Trophoblast cell (in vitro differentiated cells and primary cell): ENCODE measurements at regions not wholly inside any gene's neighbourhood (a gene's known extent, or its start where the extent isn't known, plus 50 kb on each side); places are given as distances from the start of the nearest gene placed in this dataset.
A peak's percentile ranks its signal among the peaks of the same experiment; 100 is the strongest.

Source experiments
- DNase-seq, 2 donors: peaks; one replicate each; pipeline ENCODE4 v3.0.0-alpha.2; 2016
- H2AFZ ChIP-seq: 2 replicates; pipeline ENCODE4 v1.6.1; 2013; ENCODE audit warnings: low read length, moderate library complexity, mild to moderate bottlenecking; ENCODE audit not compliant: insufficient read depth, poor library complexity
- H2AK5ac ChIP-seq: 2 replicates; pipeline ENCODE4 v1.6.1; 2013; ENCODE audit warnings: mild to moderate bottlenecking, low read length
- H2BK120ac ChIP-seq: 2 replicates; pipeline ENCODE4 v1.6.1; 2013; ENCODE audit warnings: low read length, mild to moderate bottlenecking, moderate library complexity; ENCODE audit not compliant: insufficient read depth, poor library complexity
- H2BK12ac ChIP-seq: 2 replicates; pipeline ENCODE4 v1.6.1; 2013; ENCODE audit warnings: mild to moderate bottlenecking, low read length, moderate library complexity
- H2BK5ac ChIP-seq: 2 replicates; pipeline ENCODE4 v1.6.1; 2013; ENCODE audit warnings: low read length, low read depth, moderate library complexity, mild to moderate bottlenecking; ENCODE audit not compliant: poor library complexity
- H3K14ac ChIP-seq: 2 replicates; pipeline ENCODE4 v1.6.1; 2013; ENCODE audit warnings: mild to moderate bottlenecking, low read length
- H3K18ac ChIP-seq: 2 replicates; pipeline ENCODE4 v1.6.1; 2013; ENCODE audit warnings: mild to moderate bottlenecking, low read length
- H3K23ac ChIP-seq: 2 replicates; pipeline ENCODE4 v1.6.1; 2013; ENCODE audit warnings: low read length
- H3K27ac ChIP-seq: 2 replicates; pipeline ENCODE4 v1.5.1; 2013; ENCODE audit warnings: low read depth, mild to moderate bottlenecking, inconsistent platforms, low read length, moderate library complexity
- H3K27me3 ChIP-seq: 2 replicates; pipeline ENCODE4 v1.6.1; 2013; ENCODE audit warnings: inconsistent platforms, mild to moderate bottlenecking, low read length, moderate library complexity; ENCODE audit not compliant: insufficient read depth
- H3K36me3 ChIP-seq, 2 experiments: 1 replicate in 1 of 2; 2 replicates in 1 of 2; pipeline ENCODE4 v1.6.1; 2013; ENCODE audit warnings: low read length in 2 of 2, mild to moderate bottlenecking in 2 of 2, moderate library complexity in 1 of 2; ENCODE audit not compliant: insufficient read depth in 2 of 2, control insufficient read depth in 1 of 2
- H3K4ac ChIP-seq: 2 replicates; pipeline ENCODE4 v1.6.1; 2013; ENCODE audit warnings: low read depth, mild to moderate bottlenecking, low read length, moderate library complexity
- H3K4me1 ChIP-seq, 2 experiments: 1 replicate in 1 of 2; 2 replicates in 1 of 2; pipeline ENCODE4 v1.6.1; 2013; ENCODE audit warnings: low read length in 2 of 2, mild to moderate bottlenecking in 2 of 2, moderate library complexity in 1 of 2; ENCODE audit not compliant: insufficient read depth in 2 of 2, control insufficient read depth in 1 of 2
- H3K4me2 ChIP-seq: 2 replicates; pipeline ENCODE4 v1.6.1; 2013; ENCODE audit warnings: inconsistent platforms, mild to moderate bottlenecking, low read length, moderate library complexity
- H3K4me3 ChIP-seq: 2 replicates; pipeline ENCODE4 v1.5.1; 2013; ENCODE audit warnings: mild to moderate bottlenecking, low read depth, low read length, inconsistent platforms
- H3K79me1 ChIP-seq: one replicate; pipeline ENCODE4 v1.6.1; 2013; ENCODE audit warnings: low read length
- H3K79me2 ChIP-seq: 2 replicates; pipeline ENCODE4 v1.6.1; 2013; ENCODE audit warnings: low read length, mild to moderate bottlenecking; ENCODE audit not compliant: control insufficient read depth, insufficient read depth, poor library complexity
- H3K9ac ChIP-seq: 2 replicates; pipeline ENCODE4 v1.6.1; 2013; ENCODE audit warnings: mild to moderate bottlenecking, low read length
- H3K9me3 ChIP-seq: 2 replicates; pipeline ENCODE4 v1.6.1; 2013; ENCODE audit warnings: low read depth, mild to moderate bottlenecking, control low read depth, inconsistent platforms, low read length; ENCODE audit not compliant: insufficient read depth
- H4K12ac ChIP-seq: 2 replicates; pipeline ENCODE4 v1.6.1; 2013; ENCODE audit warnings: low read depth, mild to moderate bottlenecking, low read length, moderate library complexity
- H4K8ac ChIP-seq: 2 replicates; pipeline ENCODE4 v1.6.1; 2013; ENCODE audit warnings: low read depth, mild to moderate bottlenecking, low read length, moderate library complexity
- H4K91ac ChIP-seq: one replicate; pipeline ENCODE4 v1.6.1; 2013; ENCODE audit warnings: low read depth, mild to moderate bottlenecking, low read length, moderate library complexity
- WGBS: extraction: QIAGEN DNeasy Blood & Tissue Kit; methylation state at CpG from one replicate; pipeline ENCODE4 v1.1.7; 2013; ENCODE audit warnings: missing lambda C conversion rate; ENCODE audit not compliant: insufficient read length, insufficient coverage; ENCODE audit errors: extremely low coverage; 5-methylcytosine and 5-hydroxymethylcytosine counted together

DNA sequence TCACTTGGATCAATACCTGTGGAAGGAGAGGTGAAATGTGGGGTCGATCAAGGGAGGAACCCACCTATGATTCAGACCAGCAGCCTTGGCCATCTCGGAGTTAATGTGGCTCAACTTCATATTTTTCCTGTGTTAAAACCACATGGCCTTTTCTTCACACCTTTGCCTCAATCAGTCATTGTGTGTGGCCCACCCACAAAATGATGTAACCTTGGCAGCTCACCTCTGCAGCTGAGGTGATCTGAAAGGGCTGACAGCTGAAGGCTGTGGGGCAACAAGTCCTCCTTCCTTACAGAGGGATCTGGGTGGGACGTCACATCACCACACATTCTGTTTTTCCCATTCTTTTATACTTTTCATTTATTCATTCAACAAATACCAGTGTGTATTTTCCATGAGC is 357.1 kb upstream of the HSF2 start:
- no peaks in the 10 kb centered on the region for H3K27me3 ChIP-seq
- no peak overlapping the region for H3K18ac ChIP-seq
- H4K91ac ChIP-seq, result no peak overlapping the region
- no peak overlapping the region for H2BK120ac ChIP-seq
- H4K8ac ChIP-seq, result no peak overlapping the region
- no peak overlapping the region for H2BK5ac ChIP-seq
- no peak overlapping the region for H3K9ac ChIP-seq
- H2AK5ac ChIP-seq, result no peak overlapping the region
- H3K79me1 ChIP-seq, result no peaks in the 10 kb centered on the region
- no peak overlapping the region for H4K12ac ChIP-seq
- no peak overlapping the region for H3K27ac ChIP-seq
- H3K9me3 ChIP-seq, result no peaks in the 10 kb centered on the region
- no peaks in the 10 kb centered on the region for H3K36me3 ChIP-seq
- no peak overlapping the region for H3K23ac ChIP-seq
- no peak overlapping the region for H3K4me3 ChIP-seq
- H3K79me2 ChIP-seq, result no peaks in the 10 kb centered on the region
- no peaks in the 10 kb centered on the region for H3K4me1 ChIP-seq
- no peak overlapping the region for H2BK12ac ChIP-seq
- WGBS, result no CpG with 5 or more reads among the region's 3 CpGs
- no peak overlapping the region for H3K4me2 ChIP-seq
- H2AFZ ChIP-seq, result no peak overlapping the region
- DNase-seq, result no peak
- no peak overlapping the region for H3K14ac ChIP-seq
- H3K4ac ChIP-seq, result no peak overlapping the region

DNA sequence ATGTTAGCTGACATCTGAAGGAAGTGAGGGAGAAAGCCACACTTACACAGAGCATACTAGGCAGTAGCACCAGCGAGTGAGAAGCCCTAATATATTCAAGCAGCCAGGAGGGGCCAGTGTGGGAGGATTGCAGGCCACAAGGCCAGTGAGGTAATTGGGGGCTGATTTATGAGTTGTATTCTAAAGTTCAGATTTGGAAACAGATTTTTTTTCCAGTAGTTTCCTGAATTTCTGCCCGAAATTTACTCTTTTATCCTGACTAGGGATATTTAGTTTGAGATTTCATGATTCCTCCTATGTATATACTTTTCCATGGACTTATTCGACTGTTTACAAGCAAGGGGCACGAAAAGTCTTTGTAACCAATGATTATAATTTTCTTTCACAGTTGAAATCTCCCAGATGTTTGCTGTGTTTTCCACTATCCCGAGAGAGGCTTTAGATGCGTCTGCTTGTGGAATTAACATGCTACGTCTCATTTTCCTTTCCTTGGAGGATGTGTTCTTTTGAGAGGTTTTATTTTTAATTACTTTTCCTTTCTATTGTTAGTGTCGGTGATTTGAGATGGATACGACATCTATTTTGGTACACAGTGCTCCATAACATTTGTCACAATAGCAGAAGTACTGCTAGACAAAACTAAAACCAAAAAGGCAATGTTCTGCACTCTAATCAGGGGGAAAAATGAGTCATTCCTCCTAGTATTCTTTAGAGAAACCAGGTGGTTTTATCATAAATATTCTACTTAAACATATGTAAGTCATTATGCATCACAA is 356.3 kb upstream of the HSF2 start:
- no peak overlapping the region for H3K4ac ChIP-seq
- H2AK5ac ChIP-seq, result no peak overlapping the region
- H4K91ac ChIP-seq, result no peak overlapping the region
- H3K27me3 ChIP-seq, result no peaks in the 10 kb centered on the region
- H3K4me2 ChIP-seq, result no peak overlapping the region
- H3K27ac ChIP-seq, result no peak overlapping the region
- H2BK120ac ChIP-seq, result no peak overlapping the region
- no peak overlapping the region for H4K12ac ChIP-seq
- no peak overlapping the region for H3K14ac ChIP-seq
- no peak overlapping the region for H2BK12ac ChIP-seq
- no peaks in the 10 kb centered on the region for H3K79me1 ChIP-seq
- no peak for DNase-seq
- H3K4me1 ChIP-seq, result no peaks in the 10 kb centered on the region
- no peak overlapping the region for H3K23ac ChIP-seq
- no peak overlapping the region for H2AFZ ChIP-seq
- no CpG with 5 or more reads among the region's 9 CpGs for WGBS
- no peak overlapping the region for H4K8ac ChIP-seq
- H3K79me2 ChIP-seq, result no peaks in the 10 kb centered on the region
- H3K4me3 ChIP-seq, result no peak overlapping the region
- no peak overlapping the region for H3K9ac ChIP-seq
- H3K18ac ChIP-seq, result no peak overlapping the region
- no peak overlapping the region for H2BK5ac ChIP-seq
- no peaks in the 10 kb centered on the region for H3K9me3 ChIP-seq
- no peaks in the 10 kb centered on the region for H3K36me3 ChIP-seq

DNA sequence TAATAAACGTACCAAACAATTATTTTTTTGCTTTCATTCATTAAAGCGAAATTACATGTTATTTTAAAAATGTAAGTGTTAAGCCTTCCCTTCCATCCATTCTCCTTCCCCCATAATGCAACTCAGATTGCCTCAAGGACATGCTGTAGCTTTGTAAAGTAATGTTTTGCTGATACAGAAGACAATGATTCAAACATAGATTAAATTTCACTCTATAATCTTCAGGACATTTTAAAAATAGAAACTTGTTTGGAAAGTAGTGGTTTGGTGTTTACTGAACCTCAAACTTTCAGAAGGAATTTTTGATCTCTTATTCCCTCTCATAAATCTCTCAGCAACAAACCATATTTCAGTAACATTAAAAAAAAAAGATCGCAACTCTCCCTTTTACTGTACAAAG is 350.9 kb upstream of the HSF2 start:
- Histone ChIP-seq H3K27ac (no peak overlapping the region), H4K12ac (no peak overlapping the region), H3K4ac (no peak overlapping the region), H3K9ac (no peak overlapping the region), H3K4me2 (no peak overlapping the region), H4K8ac (no peak overlapping the region), H2BK120ac (no peak overlapping the region), H3K27me3 (no peaks in the 10 kb centered on the region), H3K79me1 (no peaks in the 10 kb centered on the region), H2AK5ac (no peak overlapping the region), H4K91ac (no peak overlapping the region), H3K18ac (no peak overlapping the region), H2AFZ (no peak overlapping the region), H3K4me1 (no peaks in the 10 kb centered on the region), H2BK5ac (no peak overlapping the region), H3K36me3 (no peaks in the 10 kb centered on the region), H3K23ac (no peak overlapping the region), H3K14ac (no peak overlapping the region), H3K9me3 (no peaks in the 10 kb centered on the region), H3K4me3 (no peak overlapping the region), H2BK12ac (no peak overlapping the region), H3K79me2 (no peaks in the 10 kb centered on the region)
- no CpG with 5 or more reads among the region's 3 CpGs for WGBS
- DNase-seq, result no peak

DNA sequence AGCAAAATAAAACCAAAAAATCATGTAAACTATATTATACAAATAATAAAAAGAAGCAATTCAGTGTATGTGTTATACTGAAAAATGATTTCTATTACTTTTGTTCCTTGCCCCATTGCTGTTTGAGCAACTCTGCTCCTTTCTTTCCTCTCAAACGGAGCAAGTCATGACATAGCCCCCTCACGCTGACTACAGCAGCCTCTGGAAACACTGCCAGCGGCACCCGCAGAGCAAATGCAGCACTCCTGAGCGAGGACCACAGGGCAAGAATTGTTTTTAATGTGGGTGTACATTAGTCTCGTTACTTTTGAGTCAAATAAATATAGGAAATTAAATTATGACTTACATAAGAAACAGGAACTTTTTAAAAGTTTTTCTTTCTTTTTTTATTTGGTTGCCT is 350.1 kb upstream of the HSF2 start:
- Histone ChIP-seq H3K27me3 (no peaks in the 10 kb centered on the region), H2BK5ac (no peak overlapping the region), H3K14ac (no peak overlapping the region), H3K79me2 (no peaks in the 10 kb centered on the region), H3K4me1 (no peaks in the 10 kb centered on the region), H2BK12ac (no peak overlapping the region), H3K4me2 (no peak overlapping the region), H3K23ac (no peak overlapping the region), H3K4ac (no peak overlapping the region), H3K18ac (no peak overlapping the region), H3K36me3 (no peaks in the 10 kb centered on the region), H2BK120ac (no peak overlapping the region), H4K91ac (no peak overlapping the region), H3K27ac (no peak overlapping the region), H3K79me1 (no peaks in the 10 kb centered on the region), H2AFZ (no peak overlapping the region), H4K8ac (no peak overlapping the region), H3K9me3 (no peaks in the 10 kb centered on the region), H3K4me3 (no peak overlapping the region), H4K12ac (no peak overlapping the region), H2AK5ac (no peak overlapping the region), H3K9ac (no peak overlapping the region)
- DNase-seq, result peak; percentile 10 to 25
- no CpG with 5 or more reads among the region's 6 CpGs for WGBS
